B cell (primary cell): ENCODE measurements at regions not wholly inside any gene's neighbourhood (a gene's known extent, or its start where the extent isn't known, plus 50 kb on each side); places are given as distances from the start of the nearest gene placed in this dataset.

Source experiments
- ATAC-seq: fragments of 200-7000 bp; cut with Tn5 transposase; one replicate; pipeline ENCODE4 v1.10.0; 2021; ENCODE audit warnings: low read depth, mild to moderate bottlenecking, moderate number of reproducible peaks, moderate library complexity
- CTCF ChIA-PET: fragments of 350-600 bp; sonication (Branson Sonifier 250); formaldehyde crosslinking; loops from one replicate; lab custom pipeline; 2021; ENCODE audit warnings: antibody characterized with exemption, inconsistent platforms; lab: Charles Lee
- POLR2A ChIA-PET: fragments of 350-600 bp; sonication (Branson Sonifier 250); formaldehyde crosslinking; loops from one replicate; lab custom pipeline; 2021; ENCODE audit warnings: antibody characterized with exemption; lab: Charles Lee
- DNase-seq: peaks from one replicate; pipeline ENCODE4 v3.0.0; 2013
- H2AFZ ChIP-seq: 2 replicates; pipeline ENCODE4 v1.6.1; 2012; ENCODE audit warnings: mild to moderate bottlenecking, low read depth, low read length; ENCODE audit not compliant: insufficient read depth, poor library complexity, severe bottlenecking
- H3K27ac ChIP-seq, 2 donors: 1 replicate in 1 of 2; 2 replicates in 1 of 2; pipeline ENCODE4 v1.5.1; 2012 to 2013; ENCODE audit warnings: low read length in 2 of 2, mild to moderate bottlenecking in 2 of 2, moderate library complexity in 1 of 2
- H3K27me3 ChIP-seq, 4 experiments: fragments of 200-600 bp in 1 of 4; sonication (generic) in 1 of 4; replicated peaks in 1 of 4; 1 replicate in 2 of 4; 2 replicates in 2 of 4; pipeline versions ENCODE4 v1.6.1 to v1.7.0; 2013 to 2016; ENCODE audit warnings: low read length in 3 of 4, mild to moderate bottlenecking in 2 of 4, mixed read lengths in 1 of 4, moderate library complexity in 1 of 4; ENCODE audit not compliant: insufficient read depth in 4 of 4, control insufficient read depth in 3 of 4; ENCODE audit errors: control extremely low read depth in 1 of 4
- H3K36me3 ChIP-seq, 2 experiments: replicated peaks in 1 of 2; 1 replicate in 1 of 2; 2 replicates in 1 of 2; pipeline versions ENCODE4 v1.6.1 to v1.7.1; 2013; ENCODE audit warnings: low read length in 1 of 2; ENCODE audit not compliant: insufficient read depth in 2 of 2, control insufficient read depth in 1 of 2; ENCODE audit errors: control extremely low read depth in 1 of 2, extremely low read depth in 1 of 2
- H3K4me1 ChIP-seq, 2 donors: fragments of 200-600 bp in 1 of 2; sonication (generic) in 1 of 2; 1 replicate in 1 of 2; 2 replicates in 1 of 2; pipeline versions ENCODE4 v1.5.1 to v1.6.1; 2013 to 2017; ENCODE audit warnings: low read length in 2 of 2; ENCODE audit not compliant: control insufficient read depth in 2 of 2, insufficient read depth in 2 of 2
- H3K4me2 ChIP-seq: replicated peaks from 2 replicates; pipeline ENCODE3; 2012; ENCODE audit warnings: mild to moderate bottlenecking, low read depth, low read length; ENCODE audit not compliant: poor library complexity, severe bottlenecking
- H3K4me3 ChIP-seq, 5 experiments: fragments of 200-600 bp in 1 of 5; sonication (generic) in 1 of 5; 1 replicate in 3 of 5; 2 replicates in 2 of 5; pipeline versions ENCODE4 v1.5.1 to v1.7.0; 2011 to 2016; ENCODE audit warnings: low read length in 4 of 5, mild to moderate bottlenecking in 4 of 5, low read depth in 2 of 5, control low read depth in 1 of 5, moderate library complexity in 1 of 5; ENCODE audit not compliant: insufficient read depth in 1 of 5; ENCODE audit errors: control extremely low read depth in 1 of 5, extremely low read depth in 1 of 5
- H3K79me2 ChIP-seq: fragments of 200-600 bp; sonication (generic); one replicate; pipeline ENCODE4 v1.6.0; 2016; ENCODE audit warnings: low read length; ENCODE audit not compliant: control insufficient read depth, insufficient read depth
- H3K9ac ChIP-seq: fragments of 200-600 bp; sonication (generic); 2 replicates; pipeline ENCODE4 v1.6.1; 2017; ENCODE audit warnings: mild to moderate bottlenecking, low read length, moderate library complexity
- H3K9me3 ChIP-seq, 3 donors: one replicate each; pipeline versions ENCODE4 v1.6.1 to v1.7.1; 2013; ENCODE audit warnings: low read length in 2 of 3; ENCODE audit not compliant: control insufficient read depth in 2 of 3, insufficient read depth in 1 of 3; ENCODE audit errors: control extremely low read depth in 1 of 3
- H4K20me1 ChIP-seq: 2 replicates; pipeline ENCODE4 v1.6.0; 2012; ENCODE audit warnings: mild to moderate bottlenecking, low read length; ENCODE audit not compliant: insufficient read depth, control insufficient read depth, poor library complexity, severe bottlenecking
- H3K27ac Mint-ChIP-seq: one replicate; pipeline ENCODE4 v1.8.0; 2021; ENCODE audit warnings: mixed read lengths
- H3K27me3 Mint-ChIP-seq: one replicate; pipeline ENCODE4 v1.8.0; 2021; ENCODE audit warnings: mixed read lengths
- H3K4me1 Mint-ChIP-seq: one replicate; pipeline ENCODE4 v1.8.0; 2021; ENCODE audit warnings: mixed read lengths
- H3K4me3 Mint-ChIP-seq: one replicate; pipeline ENCODE4 v1.8.0; 2021; ENCODE audit warnings: mixed read lengths
- H3K9me3 Mint-ChIP-seq: one replicate; pipeline ENCODE4 v1.8.0; 2022; ENCODE audit warnings: mixed read lengths; ENCODE audit not compliant: insufficient read depth
- EZH2 ChIP-seq: IDR thresholded peaks from 2 replicates; pipeline ENCODE4 v1.6.1; 2012; ENCODE audit warnings: borderline replicate concordance, low read depth, mild to moderate bottlenecking, moderate library complexity, low read length; ENCODE audit not compliant: insufficient read depth, poor library complexity, severe bottlenecking
- WGBS: methylation state at CpG from one replicate; pipeline ENCODE4 v1.1.5; 2013; ENCODE audit warnings: missing lambda C conversion rate; ENCODE audit not compliant: insufficient coverage; 5-methylcytosine and 5-hydroxymethylcytosine counted together
- intact Hi-C: fragments of 100-400 bp; cut with micrococcal nuclease; formaldehyde crosslinking; loops from one replicate; pipeline ENCODE4 v1.10.0; 2022
- TF ChIP-seq, protein P1 (sequence below): fragments of 200-600 bp; IDR thresholded peaks from one replicate; pipeline ENCODE4 v1.8.0; 2022; ENCODE audit warnings: antibody characterized with exemption, mild to moderate bottlenecking

GRCh38 chr6:141265756-141266623, 866.7 kb upstream of the GJE1 start:
- POLR2A ChIA-PET = no interaction called here
- Mint-ChIP-seq H3K4me1 (no peaks in the 10 kb centered on the region), H3K9me3 (no peaks in the 10 kb centered on the region), H3K27ac (no peak overlapping the region), H3K27me3 (no peaks in the 10 kb centered on the region), H3K4me3 (no peak overlapping the region)
- Histone ChIP-seq H3K4me1 (no peaks in the 10 kb centered on the region), H3K36me3 (no peaks in the 10 kb centered on the region), H4K20me1 (no peaks in the 10 kb centered on the region), H3K4me2 (no peak overlapping the region), H2AFZ (no peak overlapping the region), H3K9ac (no peak overlapping the region), H3K27ac (no peak overlapping the region), H3K4me3 (no peak overlapping the region), H3K27me3 (no peaks in the 10 kb centered on the region), H3K9me3 (no peaks in the 10 kb centered on the region), H3K79me2 (no peaks in the 10 kb centered on the region)
- WGBS = no CpG with 5 or more reads among the region's 4 CpGs
- ATAC-seq (no peak), DNase-seq (no peak)
- TF ChIP-seq EZH2 = no peak
- TF ChIP-seq, protein P1, sequence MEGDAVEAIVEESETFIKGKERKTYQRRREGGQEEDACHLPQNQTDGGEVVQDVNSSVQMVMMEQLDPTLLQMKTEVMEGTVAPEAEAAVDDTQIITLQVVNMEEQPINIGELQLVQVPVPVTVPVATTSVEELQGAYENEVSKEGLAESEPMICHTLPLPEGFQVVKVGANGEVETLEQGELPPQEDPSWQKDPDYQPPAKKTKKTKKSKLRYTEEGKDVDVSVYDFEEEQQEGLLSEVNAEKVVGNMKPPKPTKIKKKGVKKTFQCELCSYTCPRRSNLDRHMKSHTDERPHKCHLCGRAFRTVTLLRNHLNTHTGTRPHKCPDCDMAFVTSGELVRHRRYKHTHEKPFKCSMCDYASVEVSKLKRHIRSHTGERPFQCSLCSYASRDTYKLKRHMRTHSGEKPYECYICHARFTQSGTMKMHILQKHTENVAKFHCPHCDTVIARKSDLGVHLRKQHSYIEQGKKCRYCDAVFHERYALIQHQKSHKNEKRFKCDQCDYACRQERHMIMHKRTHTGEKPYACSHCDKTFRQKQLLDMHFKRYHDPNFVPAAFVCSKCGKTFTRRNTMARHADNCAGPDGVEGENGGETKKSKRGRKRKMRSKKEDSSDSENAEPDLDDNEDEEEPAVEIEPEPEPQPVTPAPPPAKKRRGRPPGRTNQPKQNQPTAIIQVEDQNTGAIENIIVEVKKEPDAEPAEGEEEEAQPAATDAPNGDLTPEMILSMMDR = no peak
- CTCF ChIA-PET = no interaction called here
- intact Hi-C loops = no loop called here

GRCh38 chr6:141264101-141264500, 868.6 kb upstream of the GJE1 start:
- no peak for ATAC-seq
- WGBS = 81% methylated on average over 2 of the region's 4 CpGs
- CTCF ChIA-PET = no interaction called here

More at GRCh38 chr6:141264101-141264500, 868.6 kb upstream of the GJE1 start:
- H3K27ac Mint-ChIP-seq = no peak overlapping the region
- no peaks in the 10 kb centered on the region for H4K20me1 ChIP-seq
- no peaks in the 10 kb centered on the region for H3K27me3 Mint-ChIP-seq
- no peaks in the 10 kb centered on the region for H3K27me3 ChIP-seq
- H3K79me2 ChIP-seq = no peaks in the 10 kb centered on the region
- no peaks in the 10 kb centered on the region for H3K4me1 ChIP-seq
- DNase-seq = no peak
- H3K27ac ChIP-seq = no peak overlapping the region
- H3K9me3 Mint-ChIP-seq = no peaks in the 10 kb centered on the region
- H3K4me1 Mint-ChIP-seq = no peaks in the 10 kb centered on the region
- H3K4me3 Mint-ChIP-seq = no peak overlapping the region
- H3K4me3 ChIP-seq = no peak overlapping the region
- H3K9me3 ChIP-seq = no peaks in the 10 kb centered on the region
- intact Hi-C loops = no loop called here
- no peak overlapping the region for H3K9ac ChIP-seq
- no peak overlapping the region for H2AFZ ChIP-seq
- no peaks in the 10 kb centered on the region for H3K36me3 ChIP-seq
- no peak overlapping the region for H3K4me2 ChIP-seq
- TF ChIP-seq, protein P1 = no peak
- TF ChIP-seq EZH2 = no peak
- POLR2A ChIA-PET = no interaction called here
